HL-60 (cell line): ENCODE measurements at regions not wholly inside any gene's neighbourhood (a gene's known extent, or its start where the extent isn't known, plus 50 kb on each side); places are given as distances from the start of the nearest gene placed in this dataset.
A peak's percentile ranks its signal among the peaks of the same experiment; 100 is the strongest.

ENCODE experiments used
- CTCF ChIP-seq: IDR thresholded peaks from one replicate; pipeline ENCODE4 v1.5.1; 2011; ENCODE audit warnings: low read length, control low read depth, inconsistent platforms; ENCODE audit not compliant: insufficient read depth
- GABPA ChIP-seq: IDR thresholded peaks from 2 replicates; pipeline ENCODE4 v1.6.1; 2012; ENCODE audit warnings: low read depth
- POLR2AphosphoS5 ChIP-seq: IDR thresholded peaks from 2 replicates; pipeline ENCODE4 v1.6.1; 2012; ENCODE audit warnings: low read depth
- REST ChIP-seq: IDR thresholded peaks from 2 replicates; pipeline ENCODE4 v1.6.1; 2012; ENCODE audit warnings: low read depth; ENCODE audit not compliant: insufficient replicate concordance
- SPI1 ChIP-seq: IDR thresholded peaks from 2 replicates; pipeline ENCODE4 v1.6.1; 2012; ENCODE audit warnings: low read depth, mild to moderate bottlenecking, borderline replicate concordance

- no peak for TF ChIP-seq CTCF
- TF ChIP-seq POLR2AphosphoS5, result no peak
- no peak for TF ChIP-seq REST
- no peak for TF ChIP-seq GABPA
- TF ChIP-seq SPI1, result peak; percentile 65
Observed at GRCh38 chr15:47857776-47858167, 140.5 kb downstream of the SEMA6D start.
